WTC11 (cell line): ENCODE measurements at regions not wholly inside any gene's neighbourhood (a gene's known extent, or its start where the extent isn't known, plus 50 kb on each side); places are given as distances from the start of the nearest gene placed in this dataset.

Experiments used
- CTCF ChIP-seq: fragments of 200-600 bp; IDR thresholded peaks from 2 replicates; pipeline ENCODE4 v1.8.0; 2022; ENCODE audit warnings: antibody characterized with exemption
- USF2 ChIP-seq: sonication (generic); formaldehyde crosslinking; IDR thresholded peaks from 2 replicates; pipeline ENCODE4 v1.8.1; 2023; ENCODE audit warnings: mild to moderate bottlenecking, missing genetic modification reagents, moderate library complexity

GRCh38 chr4:1499465-1499864, 93.2 kb upstream of the NKX1-1 start:
- no peak for TF ChIP-seq CTCF
- TF ChIP-seq USF2 (CRISPR knock-in tag): no peak
